ENCODE measurements at regions not wholly inside any gene's neighbourhood (a gene's known extent, or its start where the extent isn't known, plus 50 kb on each side); places are given as distances from the start of the nearest gene placed in this dataset.

DNA sequence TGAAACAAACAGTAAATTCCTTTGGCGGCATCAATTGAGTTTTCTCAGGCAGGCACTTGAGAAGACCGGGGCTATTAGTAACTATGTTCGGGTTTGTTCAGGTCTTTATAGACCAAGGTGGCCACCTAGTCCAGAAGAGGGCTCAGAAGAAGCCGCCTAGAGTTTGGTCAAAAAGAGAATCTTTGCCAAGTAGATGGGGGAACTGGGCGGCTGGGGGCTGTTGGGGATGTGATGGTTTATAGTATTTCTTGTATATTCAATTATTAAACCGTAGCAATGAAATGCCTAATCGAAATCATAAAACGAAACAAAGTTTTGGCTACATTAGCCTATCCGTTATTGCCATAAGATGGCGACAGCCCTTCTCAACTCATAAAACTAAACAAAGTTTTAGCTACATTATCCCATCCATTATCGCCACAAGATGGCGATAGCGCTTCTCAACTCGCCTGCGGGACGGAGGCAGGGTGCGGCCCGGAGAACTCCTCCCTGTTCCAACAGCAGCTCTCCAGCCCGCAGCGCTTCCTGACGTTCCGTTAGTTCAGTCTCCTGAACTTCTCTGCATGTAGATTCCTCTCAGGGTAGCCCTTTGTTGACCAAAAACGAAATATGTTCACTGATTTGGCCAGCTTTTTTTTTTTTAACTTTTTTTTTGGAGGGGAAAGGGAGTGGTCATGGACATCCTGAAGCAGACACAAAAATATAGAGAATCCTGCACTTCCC, 120.5 kb upstream of the PRSS16 start (continued):
- TF ChIP-seq, protein P1, sequence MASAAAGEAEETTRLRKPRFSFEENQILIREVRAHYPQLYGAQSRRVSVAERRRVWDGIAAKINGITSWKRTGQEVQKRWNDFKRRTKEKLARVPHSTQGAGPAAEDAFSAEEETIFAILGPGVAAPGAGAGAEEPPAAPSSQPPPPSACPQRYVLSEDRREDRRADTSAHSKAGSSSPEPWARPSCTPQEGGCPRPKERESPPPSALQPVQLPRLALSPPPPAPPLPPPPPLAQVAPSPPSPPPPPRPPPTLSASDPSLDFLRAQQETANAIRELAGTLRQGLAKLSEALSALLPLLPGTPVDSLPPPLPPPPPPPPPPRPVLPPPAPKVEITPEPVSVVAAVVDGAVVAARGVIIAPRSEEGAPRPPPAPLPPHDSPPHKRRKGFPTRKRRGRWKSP (CRISPR knock-in tag; IDR thresholded peaks at IDR 0.05), result peak; percentile 53; the same call in 1 of the 2 replicates
- TF ChIP-seq, protein P2, sequence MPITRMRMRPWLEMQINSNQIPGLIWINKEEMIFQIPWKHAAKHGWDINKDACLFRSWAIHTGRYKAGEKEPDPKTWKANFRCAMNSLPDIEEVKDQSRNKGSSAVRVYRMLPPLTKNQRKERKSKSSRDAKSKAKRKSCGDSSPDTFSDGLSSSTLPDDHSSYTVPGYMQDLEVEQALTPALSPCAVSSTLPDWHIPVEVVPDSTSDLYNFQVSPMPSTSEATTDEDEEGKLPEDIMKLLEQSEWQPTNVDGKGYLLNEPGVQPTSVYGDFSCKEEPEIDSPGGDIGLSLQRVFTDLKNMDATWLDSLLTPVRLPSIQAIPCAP (CRISPR knock-in tag; IDR thresholded peaks at IDR 0.05; ENCODE audit: low read depth), result no peak
- TF ChIP-seq DNMT1 (CRISPR knock-in tag; IDR thresholded peaks at IDR 0.05), result 0 out of 2 replicates have a peak, but pooled peaks have one; percentile 35
- TF ChIP-seq, protein P3, sequence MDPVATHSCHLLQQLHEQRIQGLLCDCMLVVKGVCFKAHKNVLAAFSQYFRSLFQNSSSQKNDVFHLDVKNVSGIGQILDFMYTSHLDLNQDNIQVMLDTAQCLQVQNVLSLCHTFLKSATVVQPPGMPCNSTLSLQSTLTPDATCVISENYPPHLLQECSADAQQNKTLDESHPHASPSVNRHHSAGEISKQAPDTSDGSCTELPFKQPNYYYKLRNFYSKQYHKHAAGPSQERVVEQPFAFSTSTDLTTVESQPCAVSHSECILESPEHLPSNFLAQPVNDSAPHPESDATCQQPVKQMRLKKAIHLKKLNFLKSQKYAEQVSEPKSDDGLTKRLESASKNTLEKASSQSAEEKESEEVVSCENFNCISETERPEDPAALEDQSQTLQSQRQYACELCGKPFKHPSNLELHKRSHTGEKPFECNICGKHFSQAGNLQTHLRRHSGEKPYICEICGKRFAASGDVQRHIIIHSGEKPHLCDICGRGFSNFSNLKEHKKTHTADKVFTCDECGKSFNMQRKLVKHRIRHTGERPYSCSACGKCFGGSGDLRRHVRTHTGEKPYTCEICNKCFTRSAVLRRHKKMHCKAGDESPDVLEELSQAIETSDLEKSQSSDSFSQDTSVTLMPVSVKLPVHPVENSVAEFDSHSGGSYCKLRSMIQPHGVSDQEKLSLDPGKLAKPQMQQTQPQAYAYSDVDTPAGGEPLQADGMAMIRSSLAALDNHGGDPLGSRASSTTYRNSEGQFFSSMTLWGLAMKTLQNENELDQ (CRISPR knock-in tag; IDR thresholded peaks at IDR 0.05; ENCODE audit: borderline replicate concordance), result no peak
- TF ChIP-seq CBX1 (IDR thresholded peaks at IDR 0.05; ENCODE audit: low read depth), result peak; percentile 75
- TF ChIP-seq, protein P4, sequence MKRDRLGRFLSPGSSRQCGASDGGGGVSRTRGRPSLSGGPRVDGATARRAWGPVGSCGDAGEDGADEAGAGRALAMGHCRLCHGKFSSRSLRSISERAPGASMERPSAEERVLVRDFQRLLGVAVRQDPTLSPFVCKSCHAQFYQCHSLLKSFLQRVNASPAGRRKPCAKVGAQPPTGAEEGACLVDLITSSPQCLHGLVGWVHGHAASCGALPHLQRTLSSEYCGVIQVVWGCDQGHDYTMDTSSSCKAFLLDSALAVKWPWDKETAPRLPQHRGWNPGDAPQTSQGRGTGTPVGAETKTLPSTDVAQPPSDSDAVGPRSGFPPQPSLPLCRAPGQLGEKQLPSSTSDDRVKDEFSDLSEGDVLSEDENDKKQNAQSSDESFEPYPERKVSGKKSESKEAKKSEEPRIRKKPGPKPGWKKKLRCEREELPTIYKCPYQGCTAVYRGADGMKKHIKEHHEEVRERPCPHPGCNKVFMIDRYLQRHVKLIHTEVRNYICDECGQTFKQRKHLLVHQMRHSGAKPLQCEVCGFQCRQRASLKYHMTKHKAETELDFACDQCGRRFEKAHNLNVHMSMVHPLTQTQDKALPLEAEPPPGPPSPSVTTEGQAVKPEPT (CRISPR knock-in tag; IDR thresholded peaks at IDR 0.05; ENCODE audit: low read depth), result 0 out of 2 replicates have a peak, but pooled peaks have one; percentile 55
- peak; percentile 51; the same call in 1 of the 2 replicates for TF ChIP-seq HOXA3 (CRISPR knock-in tag; IDR thresholded peaks at IDR 0.05)
- no peak for TF ChIP-seq PITX1 (CRISPR knock-in tag; IDR thresholded peaks at IDR 0.05)
- TF ChIP-seq SPEN (CRISPR knock-in tag; IDR thresholded peaks at IDR 0.05; ENCODE audit: low read depth), result no peak; the same call in 1 of the 2 replicates
- no peak for TF ChIP-seq CBX2 (IDR thresholded peaks at IDR 0.05; ENCODE audit: low read depth, low read length)
- TF ChIP-seq CBX2 (CRISPR knock-in tag; IDR thresholded peaks at IDR 0.05; ENCODE audit: low read depth), result no peak
- TF ChIP-seq HNRNPLL (IDR thresholded peaks at IDR 0.05; ENCODE audit: low read depth, low read length, poor library complexity, severe bottlenecking), result peak; percentile 35
- no peak for TF ChIP-seq POLR2G (IDR thresholded peaks at IDR 0.05; ENCODE audit: low read depth, low read length)
- TF ChIP-seq SALL1 (CRISPR knock-in tag; IDR thresholded peaks at IDR 0.05), result peak; percentile 81
- TF ChIP-seq MAX (IDR thresholded peaks at IDR 0.05), result no peak
- peak; percentile 16; the same call in 1 of the 2 replicates for TF ChIP-seq FOXO1 (CRISPR knock-in tag; IDR thresholded peaks at IDR 0.05)
- no peak for TF ChIP-seq ZNF225 (CRISPR knock-in tag; IDR thresholded peaks at IDR 0.05)
- TF ChIP-seq, protein P5, sequence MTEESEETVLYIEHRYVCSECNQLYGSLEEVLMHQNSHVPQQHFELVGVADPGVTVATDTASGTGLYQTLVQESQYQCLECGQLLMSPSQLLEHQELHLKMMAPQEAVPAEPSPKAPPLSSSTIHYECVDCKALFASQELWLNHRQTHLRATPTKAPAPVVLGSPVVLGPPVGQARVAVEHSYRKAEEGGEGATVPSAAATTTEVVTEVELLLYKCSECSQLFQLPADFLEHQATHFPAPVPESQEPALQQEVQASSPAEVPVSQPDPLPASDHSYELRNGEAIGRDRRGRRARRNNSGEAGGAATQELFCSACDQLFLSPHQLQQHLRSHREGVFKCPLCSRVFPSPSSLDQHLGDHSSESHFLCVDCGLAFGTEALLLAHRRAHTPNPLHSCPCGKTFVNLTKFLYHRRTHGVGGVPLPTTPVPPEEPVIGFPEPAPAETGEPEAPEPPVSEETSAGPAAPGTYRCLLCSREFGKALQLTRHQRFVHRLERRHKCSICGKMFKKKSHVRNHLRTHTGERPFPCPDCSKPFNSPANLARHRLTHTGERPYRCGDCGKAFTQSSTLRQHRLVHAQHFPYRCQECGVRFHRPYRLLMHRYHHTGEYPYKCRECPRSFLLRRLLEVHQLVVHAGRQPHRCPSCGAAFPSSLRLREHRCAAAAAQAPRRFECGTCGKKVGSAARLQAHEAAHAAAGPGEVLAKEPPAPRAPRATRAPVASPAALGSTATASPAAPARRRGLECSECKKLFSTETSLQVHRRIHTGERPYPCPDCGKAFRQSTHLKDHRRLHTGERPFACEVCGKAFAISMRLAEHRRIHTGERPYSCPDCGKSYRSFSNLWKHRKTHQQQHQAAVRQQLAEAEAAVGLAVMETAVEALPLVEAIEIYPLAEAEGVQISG (CRISPR knock-in tag; IDR thresholded peaks at IDR 0.05), result peak; percentile 74

All from HepG2 (cell line).